Endodermal cell (in vitro differentiated cells): ENCODE measurements at regions not wholly inside any gene's neighbourhood (a gene's known extent, or its start where the extent isn't known, plus 50 kb on each side); places are given as distances from the start of the nearest gene placed in this dataset.

Experiments used
- DNase-seq: peaks from one replicate; pipeline ENCODE4 v3.0.0-alpha.2; 2017
- H3K27ac ChIP-seq: 2 replicates; pipeline ENCODE4 v1.5.1; 2013; ENCODE audit warnings: mild to moderate bottlenecking, low read depth, low read length, moderate library complexity
- H3K27me3 ChIP-seq: 2 replicates; pipeline ENCODE4 v1.6.1; 2013; ENCODE audit warnings: mild to moderate bottlenecking, low read length, moderate library complexity; ENCODE audit not compliant: insufficient read depth, control insufficient read depth, poor library complexity, severe bottlenecking
- H3K36me3 ChIP-seq: 2 replicates; pipeline ENCODE4 v1.7.0; 2013; ENCODE audit warnings: mild to moderate bottlenecking, low read length, moderate library complexity; ENCODE audit not compliant: control insufficient read depth, insufficient read depth
- H3K4me1 ChIP-seq: one replicate; pipeline ENCODE4 v1.7.0; 2013; ENCODE audit warnings: low read length; ENCODE audit not compliant: control insufficient read depth, insufficient read depth
- H3K4me3 ChIP-seq: 2 replicates; pipeline ENCODE4 v1.5.1; 2013; ENCODE audit warnings: mild to moderate bottlenecking, low read length, moderate library complexity
- H3K9ac ChIP-seq: 2 replicates; pipeline ENCODE4 v1.6.1; 2013; ENCODE audit warnings: mild to moderate bottlenecking, low read length, moderate library complexity; ENCODE audit not compliant: poor library complexity, severe bottlenecking; ENCODE audit errors: extremely low read depth
- H3K9me3 ChIP-seq: 2 replicates; pipeline ENCODE4 v1.6.1; 2013; ENCODE audit warnings: mild to moderate bottlenecking, low read length, moderate library complexity; ENCODE audit not compliant: control insufficient read depth
- H3K27ac Mint-ChIP-seq: 2 replicates; pipeline ENCODE4 v1.8.0; 2020; ENCODE audit warnings: mixed read lengths
- H3K27me3 Mint-ChIP-seq: 2 replicates; pipeline ENCODE4 v1.8.0; 2021; ENCODE audit warnings: mild to moderate bottlenecking, mixed read lengths; ENCODE audit not compliant: insufficient read depth
- H3K36me3 Mint-ChIP-seq: 2 replicates; pipeline ENCODE4 v1.8.0; 2020; ENCODE audit warnings: low read depth, mixed read lengths
- H3K4me1 Mint-ChIP-seq: 2 replicates; pipeline ENCODE4 v1.8.0; 2020; ENCODE audit warnings: mixed read lengths
- H3K4me3 Mint-ChIP-seq: 2 replicates; pipeline ENCODE4 v1.8.0; 2020; ENCODE audit warnings: mild to moderate bottlenecking, moderate library complexity, mixed read lengths
- H3K9me3 Mint-ChIP-seq: 2 replicates; pipeline ENCODE4 v1.8.0; 2020; ENCODE audit warnings: mild to moderate bottlenecking, mixed read lengths
- WGBS, 2 experiments: methylation state at CpG; one replicate each; pipeline versions ENCODE4 v1.1.5 to v1.1.7; 2013; ENCODE audit warnings: missing lambda C conversion rate in 2 of 2, mixed read lengths in 1 of 2; ENCODE audit not compliant: insufficient coverage in 1 of 2, insufficient read length in 1 of 2; 5-methylcytosine and 5-hydroxymethylcytosine counted together
- TF ChIP-seq, protein P1 (sequence below): fragments of 200-600 bp; sonication (generic); conservative IDR thresholded peaks from 2 replicates; pipeline ENCODE4 v1.5.0; 2021; ENCODE audit warnings: antibody characterized with exemption, mild to moderate bottlenecking

DNA sequence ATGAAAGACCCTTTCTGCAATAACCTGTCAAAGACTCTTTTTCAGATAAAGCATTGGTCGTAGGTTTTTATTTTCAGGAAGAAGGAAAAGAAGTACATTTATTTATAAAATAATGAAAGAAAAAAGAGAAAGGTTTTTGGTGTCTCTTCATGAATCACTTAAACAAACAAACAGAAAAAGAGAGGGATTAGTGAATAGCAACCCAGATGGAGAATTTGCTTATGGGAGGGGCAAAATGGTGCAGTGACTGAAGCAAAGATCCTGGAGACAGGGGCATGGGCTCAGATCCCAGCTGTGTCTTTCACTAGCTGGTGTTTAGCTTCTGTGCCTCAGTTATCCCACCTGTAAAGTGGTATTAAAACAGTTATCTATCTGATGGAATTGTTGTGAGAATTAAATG lies 78.6 kb upstream of the PFN2 start:
- H3K27ac ChIP-seq = no peak overlapping the region
- TF ChIP-seq, protein P1, sequence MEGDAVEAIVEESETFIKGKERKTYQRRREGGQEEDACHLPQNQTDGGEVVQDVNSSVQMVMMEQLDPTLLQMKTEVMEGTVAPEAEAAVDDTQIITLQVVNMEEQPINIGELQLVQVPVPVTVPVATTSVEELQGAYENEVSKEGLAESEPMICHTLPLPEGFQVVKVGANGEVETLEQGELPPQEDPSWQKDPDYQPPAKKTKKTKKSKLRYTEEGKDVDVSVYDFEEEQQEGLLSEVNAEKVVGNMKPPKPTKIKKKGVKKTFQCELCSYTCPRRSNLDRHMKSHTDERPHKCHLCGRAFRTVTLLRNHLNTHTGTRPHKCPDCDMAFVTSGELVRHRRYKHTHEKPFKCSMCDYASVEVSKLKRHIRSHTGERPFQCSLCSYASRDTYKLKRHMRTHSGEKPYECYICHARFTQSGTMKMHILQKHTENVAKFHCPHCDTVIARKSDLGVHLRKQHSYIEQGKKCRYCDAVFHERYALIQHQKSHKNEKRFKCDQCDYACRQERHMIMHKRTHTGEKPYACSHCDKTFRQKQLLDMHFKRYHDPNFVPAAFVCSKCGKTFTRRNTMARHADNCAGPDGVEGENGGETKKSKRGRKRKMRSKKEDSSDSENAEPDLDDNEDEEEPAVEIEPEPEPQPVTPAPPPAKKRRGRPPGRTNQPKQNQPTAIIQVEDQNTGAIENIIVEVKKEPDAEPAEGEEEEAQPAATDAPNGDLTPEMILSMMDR = no peak
- no peaks in the 10 kb centered on the region for H3K36me3 Mint-ChIP-seq
- H3K4me3 ChIP-seq = no peak overlapping the region
- H3K4me1 ChIP-seq = peaks cover 8% of the 10 kb centered on the region
- no peak overlapping the region for H3K9ac ChIP-seq
- no peaks in the 10 kb centered on the region for H3K36me3 ChIP-seq
- H3K4me3 Mint-ChIP-seq = no peak overlapping the region
- peaks cover 13% of the 10 kb centered on the region for H3K4me1 Mint-ChIP-seq
- WGBS, 2 experiments = no CpG with 5 or more reads among the region's 1 CpG
- peaks cover 6% of the 10 kb centered on the region for H3K9me3 Mint-ChIP-seq
- no peaks in the 10 kb centered on the region for H3K27me3 Mint-ChIP-seq
- H3K27me3 ChIP-seq = no peaks in the 10 kb centered on the region
- peaks cover 12% of the 10 kb centered on the region for H3K9me3 ChIP-seq
- H3K27ac Mint-ChIP-seq = no peak overlapping the region
- DNase-seq = no peak

DNA sequence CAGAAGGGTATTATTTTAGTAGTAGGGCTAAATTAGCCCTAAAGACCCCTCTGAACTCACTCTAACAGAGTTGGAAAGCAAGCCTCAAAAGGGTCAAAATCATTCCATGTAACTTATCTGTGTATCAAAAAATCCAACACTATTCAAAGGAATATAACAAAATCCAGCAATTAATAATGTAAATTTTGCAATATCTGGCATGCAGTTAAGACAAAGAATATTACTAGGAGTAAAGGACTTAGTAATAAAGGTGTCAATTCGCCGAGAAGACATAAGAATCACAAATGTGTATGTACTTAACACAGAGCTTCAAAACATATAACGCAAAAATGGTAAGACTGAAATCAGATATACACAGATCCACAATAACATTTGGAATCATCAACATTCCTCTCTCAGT lies 71.2 kb upstream of the PFN2 start:
- no peaks in the 10 kb centered on the region for H3K36me3 Mint-ChIP-seq
- H3K9ac ChIP-seq = no peak overlapping the region
- WGBS, 2 experiments = 86 to 100% methylated on average over 1 to 3 of the region's 3 CpGs
- H3K27ac ChIP-seq = no peak overlapping the region
- peaks cover 15% of the 10 kb centered on the region for H3K9me3 Mint-ChIP-seq
- TF ChIP-seq, protein P1 = no peak
- no peaks in the 10 kb centered on the region for H3K27me3 ChIP-seq
- no peaks in the 10 kb centered on the region for H3K36me3 ChIP-seq
- no peak overlapping the region for H3K4me3 ChIP-seq
- no peaks in the 10 kb centered on the region for H3K27me3 Mint-ChIP-seq
- H3K4me1 Mint-ChIP-seq = peaks cover 8% of the 10 kb centered on the region
- peaks cover 5% of the 10 kb centered on the region for H3K4me1 ChIP-seq
- no peak for DNase-seq
- no peak overlapping the region for H3K27ac Mint-ChIP-seq
- H3K4me3 Mint-ChIP-seq = no peak overlapping the region
- H3K9me3 ChIP-seq = peaks cover 27% of the 10 kb centered on the region

GRCh38 chr3:150040097-150040496 lies 69.4 kb upstream of the PFN2 start:
- no peaks in the 10 kb centered on the region for H3K27me3 ChIP-seq
- peaks cover 22% of the 10 kb centered on the region for H3K9me3 ChIP-seq
- Mint-ChIP-seq H3K27ac (no peak overlapping the region), H3K27me3 (no peaks in the 10 kb centered on the region), H3K9me3 (peaks cover 10% of the 10 kb centered on the region), H3K36me3 (no peaks in the 10 kb centered on the region), H3K4me3 (no peak overlapping the region), H3K4me1 (peaks cover 17% of the 10 kb centered on the region)
- 82 to 83% methylated on average over 1 to 4 of the region's 4 CpGs for WGBS, 2 experiments
- no peak overlapping the region for H3K27ac ChIP-seq
- TF ChIP-seq, protein P1 = no peak
- no peaks in the 10 kb centered on the region for H3K36me3 ChIP-seq
- peaks cover 7% of the 10 kb centered on the region for H3K4me1 ChIP-seq
- H3K4me3 ChIP-seq = no peak overlapping the region
- no peak for DNase-seq
- H3K9ac ChIP-seq = no peak overlapping the region
